MM.1S (cell line): ENCODE measurements at regions not wholly inside any gene's neighbourhood (a gene's known extent, or its start where the extent isn't known, plus 50 kb on each side); places are given as distances from the start of the nearest gene placed in this dataset.

Experiments
- EZH2 ChIP-seq: fragments of 300-600 bp; sonication (generic); optimal IDR thresholded peaks from 2 replicates; pipeline ENCODE3; 2017; ENCODE audit warnings: low read depth, mild to moderate bottlenecking, antibody characterized with exemption, low read length, mixed read lengths
- EZH2phosphoT487 ChIP-seq: fragments of 300-600 bp; sonication (generic); IDR thresholded peaks from 2 replicates; pipeline ENCODE4 v1.6.1; 2018; ENCODE audit warnings: antibody characterized with exemption, low read length
- TF ChIP-seq, protein P1 (sequence below): fragments of 300-600 bp; sonication (generic); IDR thresholded peaks from 2 replicates; pipeline ENCODE4 v1.5.1; 2016; ENCODE audit warnings: antibody characterized with exemption, low read length, mixed read lengths

GRCh38 chr4:159012381-159012780 lies 90.5 kb upstream of the RAPGEF2 start:
- TF ChIP-seq EZH2, result no peak
- TF ChIP-seq, protein P1, sequence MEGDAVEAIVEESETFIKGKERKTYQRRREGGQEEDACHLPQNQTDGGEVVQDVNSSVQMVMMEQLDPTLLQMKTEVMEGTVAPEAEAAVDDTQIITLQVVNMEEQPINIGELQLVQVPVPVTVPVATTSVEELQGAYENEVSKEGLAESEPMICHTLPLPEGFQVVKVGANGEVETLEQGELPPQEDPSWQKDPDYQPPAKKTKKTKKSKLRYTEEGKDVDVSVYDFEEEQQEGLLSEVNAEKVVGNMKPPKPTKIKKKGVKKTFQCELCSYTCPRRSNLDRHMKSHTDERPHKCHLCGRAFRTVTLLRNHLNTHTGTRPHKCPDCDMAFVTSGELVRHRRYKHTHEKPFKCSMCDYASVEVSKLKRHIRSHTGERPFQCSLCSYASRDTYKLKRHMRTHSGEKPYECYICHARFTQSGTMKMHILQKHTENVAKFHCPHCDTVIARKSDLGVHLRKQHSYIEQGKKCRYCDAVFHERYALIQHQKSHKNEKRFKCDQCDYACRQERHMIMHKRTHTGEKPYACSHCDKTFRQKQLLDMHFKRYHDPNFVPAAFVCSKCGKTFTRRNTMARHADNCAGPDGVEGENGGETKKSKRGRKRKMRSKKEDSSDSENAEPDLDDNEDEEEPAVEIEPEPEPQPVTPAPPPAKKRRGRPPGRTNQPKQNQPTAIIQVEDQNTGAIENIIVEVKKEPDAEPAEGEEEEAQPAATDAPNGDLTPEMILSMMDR, result no peak
- TF ChIP-seq EZH2phosphoT487, result no peak
